GM18867 (cell line): ENCODE measurements at regions not wholly inside any gene's neighbourhood (a gene's known extent, or its start where the extent isn't known, plus 50 kb on each side); places are given as distances from the start of the nearest gene placed in this dataset.

Experiments
- ATAC-seq: cut with Tn5 transposase; IDR thresholded peaks from one replicate; pipeline ENCODE4 v1.9.1; 2021; ENCODE audit warnings: mild to moderate bottlenecking, moderate library complexity; ENCODE audit not compliant: unreplicated experiment

- no peak for ATAC-seq
These were observed 935.7 kb downstream of the BRD1 start for GRCh38 chr22:48891688-48892577.

- no peak for ATAC-seq
These were observed 936.7 kb downstream of the BRD1 start for GRCh38 chr22:48890693-48891554.

- no peak for ATAC-seq
These were observed 937.6 kb downstream of the BRD1 start for GRCh38 chr22:48889887-48890692.

GRCh38 chr22:48889209-48889830 lies 938.4 kb downstream of the BRD1 start:
- ATAC-seq: no peak

- ATAC-seq: no peak
These were observed 939.0 kb downstream of the BRD1 start for GRCh38 chr22:48888466-48889208.

GRCh38 chr22:48887394-48888332 lies 940.0 kb downstream of the BRD1 start:
- no peak for ATAC-seq

GRCh38 chr22:48886604-48887393 lies 940.9 kb downstream of the BRD1 start:
- ATAC-seq: no peak

- ATAC-seq: no peak
These were observed 941.8 kb downstream of the BRD1 start for GRCh38 chr22:48885919-48886305.

GRCh38 chr22:48885271-48885918 lies 942.3 kb downstream of the BRD1 start:
- no peak for ATAC-seq

- ATAC-seq: no peak
These were observed 942.9 kb downstream of the BRD1 start for GRCh38 chr22:48884786-48885185.

- no peak for ATAC-seq
These were observed 943.3 kb downstream of the BRD1 start for GRCh38 chr22:48884324-48884723.

GRCh38 chr22:48883211-48883960 lies 944.3 kb downstream of the BRD1 start:
- no peak for ATAC-seq

GRCh38 chr22:48882636-48883200 lies 945.0 kb downstream of the BRD1 start:
- no peak for ATAC-seq

GRCh38 chr22:48881326-48881980 lies 946.2 kb downstream of the BRD1 start:
- no peak for ATAC-seq

- ATAC-seq: no peak
These were observed 946.9 kb downstream of the BRD1 start for GRCh38 chr22:48880749-48881148.

- ATAC-seq: no peak
These were observed 950.7 kb downstream of the BRD1 start for GRCh38 chr22:48876951-48877350.
